OCI-LY1 (cell line): ENCODE measurements at regions not wholly inside any gene's neighbourhood (a gene's known extent, or its start where the extent isn't known, plus 50 kb on each side); places are given as distances from the start of the nearest gene placed in this dataset.

Experiments used
- H2AFZ ChIP-seq: fragments of 200-600 bp; sonication (generic), shearing (Covaris generic); 2 replicates; pipeline ENCODE4 v1.6.0; 2014; ENCODE audit warnings: antibody characterized with exemption, mild to moderate bottlenecking, low read length
- H3F3A ChIP-seq: fragments of 200-600 bp; sonication (generic), shearing (Covaris generic); 2 replicates; pipeline ENCODE4 v1.6.0; 2014; ENCODE audit warnings: mild to moderate bottlenecking, antibody characterized with exemption, low read length, moderate library complexity; ENCODE audit not compliant: insufficient read depth
- H3K27ac ChIP-seq: fragments of 200-600 bp; sonication (generic); 2 replicates; pipeline ENCODE4 v1.5.1; 2014; ENCODE audit warnings: low read length, mixed run types, mild to moderate bottlenecking, low read depth; ENCODE audit not compliant: poor library complexity, severe bottlenecking
- H3K27me3 ChIP-seq: fragments of 200-600 bp; sonication (generic); 2 replicates; pipeline ENCODE4 v1.6.0; 2014; ENCODE audit warnings: antibody characterized with exemption, mild to moderate bottlenecking, low read length, moderate library complexity; ENCODE audit not compliant: insufficient read depth
- H3K36me3 ChIP-seq: fragments of 200-600 bp; sonication (generic); 2 replicates; pipeline ENCODE4 v1.6.1; 2014; ENCODE audit warnings: mild to moderate bottlenecking, antibody characterized with exemption, low read length, moderate library complexity, mixed read lengths; ENCODE audit not compliant: insufficient read depth
- H3K4me1 ChIP-seq: fragments of 200-600 bp; sonication (generic); 2 replicates; pipeline ENCODE4 v1.5.1; 2014; ENCODE audit warnings: mild to moderate bottlenecking, low read length, moderate library complexity; ENCODE audit not compliant: insufficient read depth, severe bottlenecking
- H3K4me2 ChIP-seq: fragments of 200-600 bp; sonication (generic), shearing (Covaris generic); 2 replicates; pipeline ENCODE4 v1.6.1; 2014; ENCODE audit warnings: low read length
- H3K4me3 ChIP-seq: fragments of 200-600 bp; sonication (generic); 2 replicates; pipeline ENCODE4 v1.5.1; 2014; ENCODE audit warnings: low read length, low read depth, mild to moderate bottlenecking, mixed read lengths; ENCODE audit not compliant: poor library complexity, severe bottlenecking
- H3K79me2 ChIP-seq: fragments of 200-600 bp; shearing (Covaris generic); 2 replicates; pipeline ENCODE4 v1.6.1; 2016; ENCODE audit warnings: mixed run types, low read length, mixed read lengths; ENCODE audit not compliant: insufficient read depth
- H3K9ac ChIP-seq: fragments of 200-600 bp; sonication (generic), shearing (Covaris generic); 2 replicates; pipeline ENCODE4 v1.6.1; 2014; ENCODE audit warnings: mild to moderate bottlenecking, low read length, mixed read lengths
- H3K9me2 ChIP-seq: fragments of 200-600 bp; sonication (generic), shearing (Covaris generic); 2 replicates; pipeline ENCODE4 v1.6.1; 2014; ENCODE audit warnings: low read depth, mild to moderate bottlenecking, low read length, mixed read lengths
- H3K9me3 ChIP-seq: fragments of 200-600 bp; shearing (Covaris generic); 2 replicates; pipeline ENCODE4 v1.6.1; 2014; ENCODE audit warnings: low read length, mixed read lengths
- H4K20me1 ChIP-seq: fragments of 200-600 bp; sonication (generic), shearing (Covaris generic); 2 replicates; pipeline ENCODE4 v1.6.0; 2016; ENCODE audit warnings: mild to moderate bottlenecking, low read length; ENCODE audit not compliant: insufficient read depth
- CTCF ChIP-seq: fragments of 200-600 bp; sonication (generic), shearing (Covaris generic); IDR thresholded peaks from 2 replicates; pipeline ENCODE4 v1.5.1; 2017; ENCODE audit warnings: mild to moderate bottlenecking, antibody characterized with exemption, low read length, moderate library complexity, mixed read lengths
- EZH2 ChIP-seq: fragments of 200-600 bp; sonication (generic), shearing (Covaris generic); IDR thresholded peaks from 2 replicates; pipeline ENCODE4 v1.8.0; 2017; ENCODE audit warnings: borderline replicate concordance, mixed run types, mild to moderate bottlenecking, antibody characterized with exemption, low read length, moderate library complexity, mixed read lengths

- Histone ChIP-seq H3K27ac (no peak overlapping the region), H3K9me2 (no peaks in the 10 kb centered on the region), H3K4me3 (no peak overlapping the region), H3K4me1 (no peaks in the 10 kb centered on the region), H3K27me3 (no peaks in the 10 kb centered on the region), H2AFZ (no peak overlapping the region), H4K20me1 (no peaks in the 10 kb centered on the region), H3K9me3 (no peaks in the 10 kb centered on the region), H3K4me2 (no peak overlapping the region), H3K36me3 (no peaks in the 10 kb centered on the region), H3K9ac (no peak overlapping the region), H3K79me2 (no peaks in the 10 kb centered on the region), H3F3A (no peaks in the 10 kb centered on the region)
- TF ChIP-seq CTCF (no peak), EZH2 (no peak)
Observed at GRCh38 chr7:41237956-41238355, 464.9 kb downstream of the INHBA start.

- Histone ChIP-seq H3K9me2 (no peaks in the 10 kb centered on the region), H3K27ac (no peak overlapping the region), H3K9me3 (no peaks in the 10 kb centered on the region), H3F3A (no peaks in the 10 kb centered on the region), H4K20me1 (no peaks in the 10 kb centered on the region), H2AFZ (no peak overlapping the region), H3K9ac (no peak overlapping the region), H3K27me3 (no peaks in the 10 kb centered on the region), H3K4me2 (no peak overlapping the region), H3K4me3 (no peak overlapping the region), H3K4me1 (no peaks in the 10 kb centered on the region), H3K79me2 (no peaks in the 10 kb centered on the region), H3K36me3 (no peaks in the 10 kb centered on the region)
- TF ChIP-seq CTCF (no peak), EZH2 (no peak)
Observed at GRCh38 chr7:41232086-41232485, 470.8 kb downstream of the INHBA start.

GRCh38 chr7:41224063-41224763, 478.7 kb downstream of the INHBA start:
- H2AFZ ChIP-seq = no peak overlapping the region
- H3K4me2 ChIP-seq = no peak overlapping the region
- H3K79me2 ChIP-seq = no peaks in the 10 kb centered on the region
- H3K9me2 ChIP-seq = no peaks in the 10 kb centered on the region
- H3K27ac ChIP-seq = no peak overlapping the region
- H3K4me1 ChIP-seq = no peaks in the 10 kb centered on the region
- H3F3A ChIP-seq = no peaks in the 10 kb centered on the region
- no peaks in the 10 kb centered on the region for H3K9me3 ChIP-seq
- TF ChIP-seq EZH2 = no peak
- no peak for TF ChIP-seq CTCF
- H3K36me3 ChIP-seq = no peaks in the 10 kb centered on the region
- H3K4me3 ChIP-seq = no peak overlapping the region
- H4K20me1 ChIP-seq = no peaks in the 10 kb centered on the region
- no peak overlapping the region for H3K9ac ChIP-seq
- no peaks in the 10 kb centered on the region for H3K27me3 ChIP-seq
